Astrocyte (in vitro differentiated cells and primary cell): ENCODE measurements at regions not wholly inside any gene's neighbourhood (a gene's known extent, or its start where the extent isn't known, plus 50 kb on each side); places are given as distances from the start of the nearest gene placed in this dataset.

Experiments used
- EZH2 ChIP-seq: IDR thresholded peaks from 2 replicates; pipeline ENCODE4 v1.6.1; 2012; ENCODE audit warnings: mild to moderate bottlenecking, low read length, inconsistent platforms; ENCODE audit not compliant: insufficient read depth
- TF ChIP-seq, protein P1 (sequence below): IDR thresholded peaks from 2 replicates; pipeline ENCODE4 v1.5.1; 2011; ENCODE audit warnings: low read depth, mild to moderate bottlenecking, inconsistent platforms, low read length, moderate library complexity; ENCODE audit not compliant: insufficient read depth

DNA sequence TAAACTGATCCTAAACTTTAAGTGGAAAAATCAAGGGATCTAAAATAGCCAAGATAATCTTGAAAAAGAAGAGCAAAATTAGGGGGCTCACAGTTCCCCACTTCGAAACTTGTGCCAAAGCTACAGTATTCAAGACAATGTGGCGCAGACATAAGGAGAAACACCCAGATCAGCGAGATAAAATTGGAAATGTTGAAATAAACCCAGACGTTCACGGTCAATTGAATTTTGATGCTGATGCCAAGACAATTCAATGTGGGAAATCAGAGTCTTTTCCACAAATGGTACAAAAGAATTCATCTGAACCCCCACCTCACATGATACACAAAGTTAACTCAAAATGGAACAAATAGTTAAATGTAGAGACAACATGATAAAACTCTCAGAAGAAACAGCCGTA lies 601.6 kb downstream of the BRD1 start:
- TF ChIP-seq, protein P1, sequence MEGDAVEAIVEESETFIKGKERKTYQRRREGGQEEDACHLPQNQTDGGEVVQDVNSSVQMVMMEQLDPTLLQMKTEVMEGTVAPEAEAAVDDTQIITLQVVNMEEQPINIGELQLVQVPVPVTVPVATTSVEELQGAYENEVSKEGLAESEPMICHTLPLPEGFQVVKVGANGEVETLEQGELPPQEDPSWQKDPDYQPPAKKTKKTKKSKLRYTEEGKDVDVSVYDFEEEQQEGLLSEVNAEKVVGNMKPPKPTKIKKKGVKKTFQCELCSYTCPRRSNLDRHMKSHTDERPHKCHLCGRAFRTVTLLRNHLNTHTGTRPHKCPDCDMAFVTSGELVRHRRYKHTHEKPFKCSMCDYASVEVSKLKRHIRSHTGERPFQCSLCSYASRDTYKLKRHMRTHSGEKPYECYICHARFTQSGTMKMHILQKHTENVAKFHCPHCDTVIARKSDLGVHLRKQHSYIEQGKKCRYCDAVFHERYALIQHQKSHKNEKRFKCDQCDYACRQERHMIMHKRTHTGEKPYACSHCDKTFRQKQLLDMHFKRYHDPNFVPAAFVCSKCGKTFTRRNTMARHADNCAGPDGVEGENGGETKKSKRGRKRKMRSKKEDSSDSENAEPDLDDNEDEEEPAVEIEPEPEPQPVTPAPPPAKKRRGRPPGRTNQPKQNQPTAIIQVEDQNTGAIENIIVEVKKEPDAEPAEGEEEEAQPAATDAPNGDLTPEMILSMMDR, result no peak
- no peak for TF ChIP-seq EZH2
